IPS-18c (cell line): ENCODE measurements at regions not wholly inside any gene's neighbourhood (a gene's known extent, or its start where the extent isn't known, plus 50 kb on each side); places are given as distances from the start of the nearest gene placed in this dataset.

ENCODE experiments used
- H3K4me3 ChIP-seq: 2 replicates; pipeline ENCODE4 v1.7.0; 2013; ENCODE audit warnings: low read depth, mild to moderate bottlenecking, low read length, moderate library complexity; ENCODE audit not compliant: insufficient read depth
- H3K9me3 ChIP-seq: one replicate; pipeline ENCODE4 v1.6.1; 2013; ENCODE audit warnings: mild to moderate bottlenecking, low read length, moderate library complexity; ENCODE audit not compliant: control insufficient read depth, insufficient read depth

- Histone ChIP-seq H3K9me3 (no peaks in the 10 kb centered on the region), H3K4me3 (no peak overlapping the region)
Measured at GRCh38 chr10:10564081-10564794, 453.4 kb upstream of the CELF2 start.

GRCh38 chr10:10576937-10577336 lies 440.7 kb upstream of the CELF2 start:
- no peak overlapping the region for H3K4me3 ChIP-seq
- no peaks in the 10 kb centered on the region for H3K9me3 ChIP-seq

GRCh38 chr10:10579709-10580108 lies 438.0 kb upstream of the CELF2 start:
- H3K4me3 ChIP-seq: no peak overlapping the region
- no peaks in the 10 kb centered on the region for H3K9me3 ChIP-seq

- no peak overlapping the region for H3K4me3 ChIP-seq
Measured at GRCh38 chr10:10584161-10584560, 433.5 kb upstream of the CELF2 start.

GRCh38 chr10:10587744-10588393 lies 429.8 kb upstream of the CELF2 start:
- Histone ChIP-seq H3K4me3 (no peak overlapping the region), H3K9me3 (no peaks in the 10 kb centered on the region)

More at GRCh38 chr10:10584161-10584560, 433.5 kb upstream of the CELF2 start:
- no peaks in the 10 kb centered on the region for H3K9me3 ChIP-seq

- H3K9me3 ChIP-seq: no peaks in the 10 kb centered on the region
- no peak overlapping the region for H3K4me3 ChIP-seq
Measured at GRCh38 chr10:10589540-10590303, 427.9 kb upstream of the CELF2 start.

- Histone ChIP-seq H3K9me3 (no peaks in the 10 kb centered on the region), H3K4me3 (no peak overlapping the region)
Measured at GRCh38 chr10:10591715-10592341, 425.8 kb upstream of the CELF2 start.

GRCh38 chr10:10596256-10596655 lies 421.4 kb upstream of the CELF2 start:
- no peaks in the 10 kb centered on the region for H3K9me3 ChIP-seq
- H3K4me3 ChIP-seq: no peak overlapping the region

- Histone ChIP-seq H3K4me3 (no peak overlapping the region), H3K9me3 (no peaks in the 10 kb centered on the region)
Measured at GRCh38 chr10:10598297-10598696, 419.4 kb upstream of the CELF2 start.

- no peak overlapping the region for H3K4me3 ChIP-seq
- H3K9me3 ChIP-seq: no peaks in the 10 kb centered on the region
Measured at GRCh38 chr10:10600004-10600403, 417.7 kb upstream of the CELF2 start.

- no peak overlapping the region for H3K4me3 ChIP-seq
- no peaks in the 10 kb centered on the region for H3K9me3 ChIP-seq
Measured at GRCh38 chr10:10605551-10606081, 412.1 kb upstream of the CELF2 start.

- no peak overlapping the region for H3K4me3 ChIP-seq
- no peaks in the 10 kb centered on the region for H3K9me3 ChIP-seq
Measured at GRCh38 chr10:10609379-10609955, 408.2 kb upstream of the CELF2 start.

- Histone ChIP-seq H3K4me3 (no peak overlapping the region), H3K9me3 (no peaks in the 10 kb centered on the region)
Measured at GRCh38 chr10:10610171-10610570, 407.5 kb upstream of the CELF2 start.

GRCh38 chr10:10612151-10612550 lies 405.5 kb upstream of the CELF2 start:
- H3K4me3 ChIP-seq: no peak overlapping the region
- H3K9me3 ChIP-seq: no peaks in the 10 kb centered on the region

GRCh38 chr10:10613656-10614244 lies 403.9 kb upstream of the CELF2 start:
- Histone ChIP-seq H3K9me3 (no peaks in the 10 kb centered on the region), H3K4me3 (no peak overlapping the region)

GRCh38 chr10:10617686-10618085 lies 400.0 kb upstream of the CELF2 start:
- Histone ChIP-seq H3K9me3 (no peaks in the 10 kb centered on the region), H3K4me3 (no peak overlapping the region)

- Histone ChIP-seq H3K9me3 (no peaks in the 10 kb centered on the region), H3K4me3 (no peak overlapping the region)
Measured at GRCh38 chr10:10618139-10618538, 399.5 kb upstream of the CELF2 start.
